Effector CD4-positive, alpha-beta T cell (primary cell): ENCODE measurements at regions not wholly inside any gene's neighbourhood (a gene's known extent, or its start where the extent isn't known, plus 50 kb on each side); places are given as distances from the start of the nearest gene placed in this dataset.

Experiments
- DNase-seq: peaks from one replicate; pipeline ENCODE4 v3.0.0-alpha.2; 2020

DNA sequence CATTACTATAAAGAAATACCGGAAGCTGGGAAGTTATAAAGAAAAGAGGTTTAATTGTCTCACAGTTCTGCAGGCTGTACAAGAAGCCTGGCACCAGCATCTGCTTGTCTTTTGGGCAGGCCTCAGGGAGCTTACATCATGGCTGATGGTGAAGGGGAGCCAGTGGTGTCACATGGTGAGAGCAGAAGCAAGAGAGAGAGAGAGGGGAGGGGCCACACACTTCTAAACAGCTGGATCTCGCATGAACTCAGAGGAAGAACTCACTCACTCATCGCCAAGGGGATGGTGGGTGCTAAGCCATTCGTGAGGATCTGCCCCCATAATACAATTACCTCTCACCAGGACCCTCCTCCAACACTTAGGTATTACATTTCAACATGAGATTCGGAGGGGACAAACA lies 51.8 kb upstream of the ANKRD34C start:
- DNase-seq, result no peak

- no peak for DNase-seq
Observed at GRCh38 chr15:79222808-79223207, 59.7 kb upstream of the ANKRD34C start.

DNA sequence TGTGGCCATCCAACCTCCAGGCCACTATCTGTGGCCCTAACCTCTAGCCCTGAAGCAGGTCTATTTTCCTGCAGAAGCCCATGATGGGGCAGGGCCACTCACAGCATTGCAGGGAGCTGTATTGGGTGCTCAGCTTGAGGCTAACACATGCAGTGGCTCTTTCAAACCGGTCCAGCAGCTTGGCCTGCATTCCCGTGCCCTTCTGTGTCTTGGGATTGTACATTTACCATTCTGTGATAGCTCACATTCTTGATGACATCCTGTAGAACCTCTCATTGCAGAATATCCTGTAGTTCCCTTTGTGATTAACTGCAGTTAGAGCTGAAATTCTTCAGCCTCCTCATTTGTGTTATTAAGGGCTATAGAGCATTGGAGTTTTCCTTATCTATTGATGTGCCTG lies 60.8 kb upstream of the ANKRD34C start:
- no peak for DNase-seq

DNA sequence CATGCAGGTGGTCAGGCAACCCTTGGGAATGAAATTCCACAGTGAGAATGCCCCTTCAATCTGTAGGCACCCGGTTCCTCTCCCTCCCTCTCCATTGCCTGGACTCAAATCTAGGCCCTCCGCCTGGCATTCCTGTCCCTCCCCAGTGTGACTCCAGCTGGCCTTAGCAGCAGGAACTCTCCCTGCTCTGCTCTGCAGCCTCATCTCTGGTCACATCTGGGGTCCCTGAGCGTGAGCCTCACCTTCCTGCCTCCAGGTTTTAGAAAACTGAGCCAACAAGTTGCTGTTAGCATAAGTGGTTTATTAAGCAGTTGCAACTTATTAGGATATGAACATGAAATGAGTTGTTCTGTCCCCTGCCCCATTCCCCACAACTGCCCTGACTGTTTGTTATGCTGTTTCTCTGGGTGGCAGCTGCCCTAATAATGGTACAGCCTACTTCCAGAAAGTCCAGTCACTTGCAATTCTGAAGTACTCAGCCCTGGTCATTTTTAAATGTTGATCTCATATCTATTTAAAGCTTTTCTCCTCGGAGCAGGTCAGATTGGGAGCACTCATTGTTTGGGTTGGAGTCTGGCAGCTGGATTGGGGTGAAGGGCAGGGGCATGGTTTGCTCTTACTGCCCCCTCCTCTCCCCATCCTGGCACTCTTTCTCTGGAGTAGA lies 63.0 kb upstream of the ANKRD34C start:
- DNase-seq, result no peak

DNA sequence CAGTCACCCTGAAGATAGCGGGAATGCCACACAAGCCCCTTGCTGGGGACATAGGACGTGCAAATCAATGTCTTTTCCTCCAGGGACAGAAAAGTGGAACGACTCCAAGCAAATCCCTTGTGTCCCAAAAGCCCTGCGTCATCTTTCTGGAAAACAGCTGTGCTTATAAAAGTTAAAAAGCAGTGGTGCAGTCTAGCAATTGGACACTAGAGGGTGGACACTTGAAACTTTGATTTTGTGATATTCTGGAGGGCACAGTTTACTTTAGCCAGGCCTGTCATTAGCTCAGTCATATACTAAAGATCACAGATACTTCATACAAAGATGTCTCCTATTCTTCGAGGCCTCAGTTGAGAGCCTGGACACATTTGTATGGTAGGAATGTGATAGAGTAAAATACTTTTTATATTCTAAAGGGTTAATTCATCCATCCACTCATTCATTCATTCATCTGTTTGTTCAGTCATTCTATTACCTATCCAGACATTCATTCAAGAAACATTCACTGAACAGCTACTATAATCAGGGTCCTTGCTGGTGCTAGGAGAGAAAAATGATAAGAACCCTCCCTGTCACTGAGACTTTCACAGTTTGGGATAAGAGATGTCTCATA lies 63.8 kb upstream of the ANKRD34C start:
- DNase-seq, result no peak

DNA sequence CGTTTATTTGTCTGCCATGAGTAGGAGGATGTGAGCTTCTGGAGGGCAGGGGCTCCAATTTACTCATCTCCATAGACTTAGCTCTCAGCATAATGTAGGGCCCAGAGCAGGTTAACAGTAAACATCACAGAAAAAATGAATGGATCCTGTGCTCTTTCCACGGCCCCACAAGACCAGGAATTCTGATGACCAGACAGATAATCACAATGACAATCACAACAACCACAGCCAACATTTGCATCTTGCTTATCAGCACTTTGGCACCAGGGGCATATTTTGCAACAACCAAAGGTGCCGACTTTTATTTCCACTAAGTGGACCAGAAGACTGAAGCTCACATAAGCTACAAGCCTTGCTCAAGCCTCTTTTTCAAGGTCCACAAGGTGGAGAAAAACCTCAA lies 68.9 kb upstream of the ANKRD34C start:
- DNase-seq, result no peak

DNA sequence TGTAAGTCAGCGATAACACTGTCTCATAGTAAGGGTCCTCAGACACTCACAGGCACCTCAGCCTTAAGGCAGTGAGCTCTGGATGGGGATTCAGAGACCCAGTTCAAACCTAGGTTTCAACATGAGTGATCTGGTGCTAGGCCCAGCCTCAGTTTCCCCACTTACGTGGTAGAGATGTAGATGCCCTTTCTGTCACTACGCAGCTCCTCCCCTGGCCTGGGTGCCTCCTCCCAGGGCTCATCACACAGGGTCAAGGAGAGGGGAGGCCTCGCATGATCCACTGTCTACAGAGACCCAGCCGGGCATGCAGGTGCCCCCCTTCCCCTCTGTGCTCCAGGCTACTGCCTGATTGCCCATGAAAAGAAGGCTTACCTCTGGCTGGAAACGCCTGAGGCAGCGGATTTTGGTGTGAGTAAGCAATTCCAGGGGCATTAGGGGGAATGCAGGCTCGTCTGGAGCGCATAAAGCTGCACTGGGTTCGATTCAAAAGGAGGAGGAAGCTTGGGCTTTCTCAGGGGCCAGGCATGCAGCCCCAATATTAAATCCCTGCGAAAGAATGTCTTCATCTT lies 69.8 kb upstream of the ANKRD34C start:
- DNase-seq, result no peak

GRCh38 chr15:79211481-79211880 lies 71.0 kb upstream of the ANKRD34C start:
- no peak for DNase-seq

DNA sequence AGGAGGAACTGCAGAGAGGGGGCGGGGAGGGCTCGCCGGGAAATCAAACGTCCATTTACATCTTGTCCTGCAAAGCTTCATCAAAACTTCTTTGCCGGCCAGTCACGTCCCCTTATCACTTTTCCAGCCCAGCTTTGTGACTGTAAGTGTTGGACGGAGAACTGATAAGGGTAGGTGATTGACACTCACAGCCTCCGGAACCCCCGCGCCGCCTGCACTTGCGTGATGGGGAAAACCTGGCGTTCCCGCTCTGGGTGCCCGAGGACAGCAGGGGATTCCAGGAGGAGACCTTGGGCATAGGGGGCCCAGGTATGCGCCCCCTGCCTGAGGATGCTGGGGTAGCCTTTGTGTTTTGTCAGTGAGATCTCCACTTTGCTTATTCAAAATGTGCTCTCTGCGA lies 72.8 kb upstream of the ANKRD34C start:
- DNase-seq, result no peak

DNA sequence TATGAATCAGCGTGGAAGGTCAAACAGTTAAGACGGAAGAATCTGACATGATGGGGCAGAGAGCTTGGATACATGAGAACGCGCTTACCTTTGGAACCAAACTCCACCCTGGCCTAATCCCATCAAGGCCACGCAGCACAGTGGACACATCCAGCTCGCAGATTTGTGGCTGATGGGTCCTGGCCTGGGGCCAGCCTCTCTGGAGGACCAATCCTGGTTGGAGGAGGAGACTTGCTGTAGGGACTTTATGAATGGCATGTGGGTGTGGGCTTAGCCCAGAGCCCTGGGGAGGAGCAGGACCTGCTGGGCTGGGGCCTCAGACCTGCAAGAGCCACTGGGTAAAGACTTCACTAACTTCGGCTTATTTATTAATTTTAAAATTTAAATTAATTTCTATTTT lies 73.4 kb upstream of the ANKRD34C start:
- DNase-seq, result no peak

- no peak for DNase-seq
Observed at GRCh38 chr15:79208179-79208578, 74.3 kb upstream of the ANKRD34C start.

GRCh38 chr15:79206940-79207339 lies 75.6 kb upstream of the ANKRD34C start:
- DNase-seq, result no peak

DNA sequence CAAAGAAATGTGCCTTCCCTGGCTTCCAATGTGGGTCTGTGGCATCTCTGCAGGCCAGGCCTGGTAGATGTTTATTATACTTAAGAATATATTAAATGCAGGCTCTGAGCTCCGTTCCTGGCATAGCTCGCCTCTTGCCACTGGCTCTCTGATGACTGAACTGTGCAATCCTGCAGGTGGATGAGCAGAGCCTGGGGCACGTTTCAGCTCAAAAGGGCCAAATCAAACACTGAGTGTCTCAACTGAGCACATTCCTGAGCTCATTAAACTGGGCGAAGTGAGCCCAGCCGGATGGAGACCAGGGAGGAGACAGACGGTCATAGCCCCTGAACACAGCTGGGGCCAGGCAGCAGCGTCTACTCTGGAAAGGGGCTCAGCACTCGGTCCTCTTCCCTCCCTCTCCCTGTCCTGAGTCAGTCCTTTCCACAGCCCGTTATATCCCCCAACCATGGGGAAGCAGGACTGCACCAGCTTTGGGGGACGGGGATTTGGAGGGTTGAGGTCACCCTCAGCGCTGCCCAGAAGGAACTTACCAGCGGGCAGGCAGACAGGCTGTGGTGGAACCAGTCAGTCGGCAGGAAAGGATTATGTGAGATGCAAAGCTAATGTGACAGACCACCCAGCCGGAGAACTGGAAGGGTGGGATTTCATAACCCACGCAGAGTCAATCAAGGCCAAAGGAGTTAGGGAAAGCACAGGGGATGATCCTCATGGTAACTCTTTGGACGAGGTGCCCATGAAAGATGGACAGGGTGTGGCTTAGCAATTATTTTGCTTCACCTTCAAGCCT lies 77.4 kb upstream of the ANKRD34C start:
- DNase-seq, result no peak

DNA sequence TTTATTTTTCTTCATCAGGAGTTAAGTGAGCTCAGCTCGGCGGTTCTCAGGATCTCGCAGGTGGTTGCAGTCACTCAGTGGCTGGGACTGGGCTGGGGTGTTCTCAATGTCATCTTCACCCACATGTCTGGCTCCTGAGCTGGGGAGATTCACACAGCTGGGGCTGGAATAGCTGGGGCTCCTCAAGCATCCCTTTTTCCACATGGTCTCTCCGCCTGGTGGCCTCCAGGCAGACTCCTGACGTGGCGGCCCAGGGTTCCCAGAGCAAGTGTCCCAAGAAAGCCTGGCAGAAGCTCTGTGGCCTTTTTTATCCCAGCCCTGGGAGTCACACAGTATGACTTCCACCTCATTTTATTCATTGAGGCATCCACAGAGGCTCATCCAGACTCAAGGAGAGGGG lies 84.1 kb upstream of the ANKRD34C start:
- no peak for DNase-seq

- no peak for DNase-seq
Observed at GRCh38 chr15:79197285-79197684, 85.2 kb upstream of the ANKRD34C start.

- no peak for DNase-seq
Observed at GRCh38 chr15:79195802-79196201, 86.7 kb upstream of the ANKRD34C start.

GRCh38 chr15:79195239-79195638 lies 87.3 kb upstream of the ANKRD34C start:
- no peak for DNase-seq

DNA sequence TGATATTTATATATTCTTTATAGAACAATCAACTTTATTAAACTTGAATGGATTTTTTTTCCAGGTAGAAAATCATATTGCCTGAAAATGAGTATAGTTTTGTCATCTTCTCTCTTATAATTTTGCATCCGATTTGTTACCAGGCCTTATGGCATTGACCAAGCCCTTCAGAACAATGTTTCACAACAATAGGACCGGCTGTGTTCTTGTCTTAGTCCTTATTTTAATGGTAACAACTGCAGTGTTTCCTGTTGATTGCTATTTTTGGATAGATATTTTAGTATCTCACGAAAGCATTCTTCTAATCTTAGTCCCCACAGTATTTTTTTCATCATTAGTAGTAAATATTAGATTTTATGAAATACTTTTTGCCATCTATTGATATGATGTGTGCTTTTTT lies 88.1 kb upstream of the ANKRD34C start:
- DNase-seq, result no peak

DNA sequence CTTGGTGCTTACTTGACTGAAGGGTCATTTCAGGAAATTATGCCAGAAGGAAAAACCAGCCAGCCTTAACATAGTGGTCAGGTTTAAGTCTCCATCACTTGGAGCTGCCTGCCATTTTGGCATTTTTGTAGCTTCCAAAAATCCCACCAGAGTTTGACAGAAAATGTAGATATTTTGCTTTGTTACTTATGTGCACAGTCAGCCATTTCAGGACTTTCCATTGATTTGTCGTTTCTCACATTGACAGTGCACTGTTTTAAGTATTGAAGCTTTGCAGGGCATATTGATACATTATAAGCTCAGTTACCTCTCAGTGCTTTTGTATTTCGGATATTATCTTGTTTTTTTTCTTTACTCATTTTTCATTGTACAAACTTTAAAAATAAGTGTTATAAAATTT lies 89.0 kb upstream of the ANKRD34C start:
- no peak for DNase-seq

GRCh38 chr15:79193103-79193502 lies 89.4 kb upstream of the ANKRD34C start:
- DNase-seq, result no peak

- no peak for DNase-seq
Observed at GRCh38 chr15:79192462-79193036, 90.0 kb upstream of the ANKRD34C start.

- no peak for DNase-seq
Observed at GRCh38 chr15:79190093-79190492, 92.4 kb upstream of the ANKRD34C start.

GRCh38 chr15:79186616-79187015 lies 95.9 kb upstream of the ANKRD34C start:
- no peak for DNase-seq

DNA sequence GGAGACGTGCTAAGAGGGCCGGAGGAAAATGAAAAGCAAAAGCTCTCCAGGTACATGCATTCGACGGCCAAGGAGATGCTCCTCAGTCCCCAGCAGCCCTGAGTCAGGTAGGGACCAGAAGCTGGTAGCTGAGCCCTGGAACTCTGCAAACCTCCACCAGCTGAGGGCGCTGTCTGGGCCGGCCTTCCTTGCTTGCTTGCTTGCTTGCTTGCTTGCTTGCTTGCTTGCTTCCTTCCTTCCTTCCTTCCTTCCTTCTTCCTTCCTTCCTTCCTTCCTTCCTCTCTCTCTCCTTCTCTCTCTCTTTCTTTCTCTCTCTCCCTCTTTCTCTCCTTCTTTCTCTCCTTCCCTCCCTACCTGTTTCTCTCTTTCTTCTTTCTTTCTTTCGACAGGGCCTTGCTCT lies 94.6 kb upstream of the RASGRF1 start:
- DNase-seq, result no peak
